Prostate gland (tissue), 2 donors: ENCODE measurements at regions not wholly inside any gene's neighbourhood (a gene's known extent, or its start where the extent isn't known, plus 50 kb on each side); places are given as distances from the start of the nearest gene placed in this dataset.

Experiments used
- DNase-seq: peaks from one replicate; pipeline ENCODE4 v3.0.0-alpha.2; 2019; ENCODE audit warnings: low spot score
- H3K27ac ChIP-seq, 2 donors: fragments of 200-600 bp; sonication (generic); 2 replicates each; pipeline ENCODE4 v1.5.1; 2017 to 2019
- H3K27me3 ChIP-seq: fragments of 200-600 bp; sonication (generic); replicated peaks from 2 replicates; pipeline ENCODE4 v1.5.1; 2019; ENCODE audit not compliant: insufficient read depth
- H3K36me3 ChIP-seq, 2 donors: fragments of 200-600 bp; sonication (generic); 1 replicate in 1 of 2; 2 replicates in 1 of 2; pipeline versions ENCODE4 v1.5.1 to v1.8.1; 2017 to 2019
- H3K4me1 ChIP-seq: fragments of 200-600 bp; sonication (generic); replicated peaks from 2 replicates; pipeline ENCODE4 v1.5.1; 2019
- H3K4me3 ChIP-seq, 2 donors: fragments of 200-600 bp; sonication (generic); 2 replicates each; pipeline ENCODE4 v1.5.1; 2017 to 2019
- H3K9me3 ChIP-seq: fragments of 200-600 bp; sonication (generic); 2 replicates; pipeline ENCODE4 v1.5.1; 2017
- CTCF ChIP-seq, 4 experiments: fragments of 200-600 bp in 2 of 4; fragments of 450-650 bp in 2 of 4; sonication (generic) in 2 of 4; IDR thresholded peaks; 1 replicate in 3 of 4; 2 replicates in 1 of 4; pipeline ENCODE4 v1.5.1; 2016 to 2019; ENCODE audit warnings: antibody characterized with exemption in 4 of 4, mild to moderate bottlenecking in 2 of 4, moderate library complexity in 2 of 4
- POLR2A ChIP-seq: fragments of 450-650 bp; IDR thresholded peaks from one replicate; pipeline ENCODE4 v1.6.1; 2016; ENCODE audit warnings: antibody characterized with exemption, mild to moderate bottlenecking
- POLR2AphosphoS5 ChIP-seq: sonication (generic); formaldehyde crosslinking; IDR thresholded peaks from one replicate; pipeline ENCODE4 v1.6.1; 2017; ENCODE audit warnings: antibody characterized with exemption
- WGBS: methylation state at CpG from one replicate; pipeline ENCODE4 v1.1.5; 2018; 5-methylcytosine and 5-hydroxymethylcytosine counted together
- intact Hi-C: fragments of 100-400 bp; cut with DNase I; formaldehyde crosslinking; loops from one replicate; pipeline ENCODE4 v1.14.2; 2022

- DNase-seq = no peak
- Histone ChIP-seq H3K27me3 (no peaks in the 10 kb centered on the region), H3K4me3 (no peak overlapping the region), H3K27ac (no peak overlapping the region), H3K4me1 (no peaks in the 10 kb centered on the region), H3K9me3 (no peaks in the 10 kb centered on the region), H3K36me3 (no peaks in the 10 kb centered on the region)
- 63% methylated on average over 4 of the region's 4 CpGs for WGBS
- no peak for TF ChIP-seq CTCF (IDR thresholded peaks at IDR 0.05)
- no peak for TF ChIP-seq POLR2AphosphoS5
- TF ChIP-seq POLR2A = no peak
- intact Hi-C loops = no loop called here
These were observed 139.3 kb upstream of the SHB start for GRCh38 chr9:38208206-38208901.

GRCh38 chr9:38207247-38207778 is 138.3 kb upstream of the SHB start:
- H3K36me3 ChIP-seq = no peaks in the 10 kb centered on the region
- H3K4me1 ChIP-seq = no peaks in the 10 kb centered on the region
- no peak overlapping the region for H3K4me3 ChIP-seq
- H3K27me3 ChIP-seq = no peaks in the 10 kb centered on the region
- 67% methylated on average over 3 of the region's 3 CpGs for WGBS
- TF ChIP-seq POLR2A (no peak), CTCF (IDR thresholded peaks at IDR 0.05) (no peak), POLR2AphosphoS5 (no peak)
- intact Hi-C loops = no loop called here
- DNase-seq = no peak
- H3K9me3 ChIP-seq = no peaks in the 10 kb centered on the region
- no peak overlapping the region for H3K27ac ChIP-seq

- Histone ChIP-seq H3K27ac (no peak overlapping the region), H3K36me3 (no peaks in the 10 kb centered on the region), H3K4me1 (no peaks in the 10 kb centered on the region), H3K27me3 (no peaks in the 10 kb centered on the region), H3K9me3 (no peaks in the 10 kb centered on the region), H3K4me3 (no peak overlapping the region)
- intact Hi-C loops = no loop called here
- DNase-seq = no peak
- no peak for TF ChIP-seq CTCF (IDR thresholded peaks at IDR 0.05)
- TF ChIP-seq POLR2AphosphoS5 = no peak
- no peak for TF ChIP-seq POLR2A
These were observed 136.3 kb upstream of the SHB start for GRCh38 chr9:38205279-38205678.

- DNase-seq = no peak
- Histone ChIP-seq H3K36me3 (no peaks in the 10 kb centered on the region), H3K27me3 (no peaks in the 10 kb centered on the region), H3K4me1 (no peaks in the 10 kb centered on the region), H3K4me3 (no peak overlapping the region), H3K27ac (no peak overlapping the region), H3K9me3 (no peaks in the 10 kb centered on the region)
- TF ChIP-seq POLR2A = no peak
- no peak for TF ChIP-seq POLR2AphosphoS5
- TF ChIP-seq CTCF (IDR thresholded peaks at IDR 0.05) = no peak
- intact Hi-C loops = no loop called here
- WGBS = 55% methylated on average over 7 of the region's 7 CpGs
These were observed 133.4 kb upstream of the SHB start for GRCh38 chr9:38202336-38202938.

GRCh38 chr9:38201844-38202243 is 132.8 kb upstream of the SHB start:
- TF ChIP-seq POLR2A (no peak), CTCF (IDR thresholded peaks at IDR 0.05) (no peak), POLR2AphosphoS5 (no peak)
- WGBS = 67% methylated on average over 3 of the region's 3 CpGs
- DNase-seq = no peak

More at GRCh38 chr9:38201844-38202243, 132.8 kb upstream of the SHB start:
- H3K9me3 ChIP-seq = no peaks in the 10 kb centered on the region
- intact Hi-C loops = no loop called here
- no peaks in the 10 kb centered on the region for H3K4me1 ChIP-seq
- no peaks in the 10 kb centered on the region for H3K36me3 ChIP-seq
- no peak overlapping the region for H3K4me3 ChIP-seq
- H3K27me3 ChIP-seq = no peaks in the 10 kb centered on the region
- H3K27ac ChIP-seq = no peak overlapping the region
